Skin of body (tissue), 1 donor: ENCODE measurements at regions not wholly inside any gene's neighbourhood (a gene's known extent, or its start where the extent isn't known, plus 50 kb on each side); places are given as distances from the start of the nearest gene placed in this dataset.

Experiments
- DNase-seq: peaks from one replicate; lab custom pipeline; 2025; lab: John Stamatoyannopoulos, UW

DNA sequence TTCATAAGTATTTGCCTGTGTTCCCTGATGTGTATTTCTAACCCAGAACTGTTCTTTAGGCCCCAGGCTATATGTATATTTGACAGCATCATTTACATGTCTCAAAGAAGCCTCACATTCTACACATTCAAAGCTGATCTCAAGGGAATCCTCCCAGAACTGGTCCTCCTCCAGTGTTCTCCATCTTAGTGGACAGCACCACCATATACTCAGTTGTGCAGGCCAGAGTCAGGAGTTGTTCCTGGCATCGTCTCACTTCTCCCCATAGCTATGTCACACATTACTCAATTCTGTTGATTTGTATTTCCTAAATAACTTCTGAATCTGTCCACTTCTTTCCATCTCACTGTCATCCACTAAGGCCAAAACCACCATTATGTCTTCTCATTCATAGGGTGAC is 82.8 kb upstream of the TRPC3 start:
- no peak for DNase-seq

DNA sequence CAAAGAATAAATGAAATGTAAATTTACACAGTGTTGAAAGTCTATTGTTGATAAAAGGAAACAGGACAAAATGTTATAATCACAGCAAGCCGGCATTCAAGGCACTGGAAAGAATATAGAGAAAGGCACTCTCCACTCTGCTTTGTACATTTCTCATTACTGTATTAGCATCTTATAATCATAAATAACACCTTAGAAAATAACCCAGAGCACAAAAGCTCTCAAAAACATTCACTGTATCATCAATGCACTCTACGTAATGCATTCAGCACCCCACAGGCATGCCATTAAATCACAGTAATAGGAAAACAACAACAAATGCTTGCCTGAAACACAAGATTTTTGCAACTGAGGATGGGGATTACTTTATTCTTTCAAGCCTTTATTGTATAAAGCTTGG is 75.3 kb upstream of the TRPC3 start:
- no peak for DNase-seq

DNA sequence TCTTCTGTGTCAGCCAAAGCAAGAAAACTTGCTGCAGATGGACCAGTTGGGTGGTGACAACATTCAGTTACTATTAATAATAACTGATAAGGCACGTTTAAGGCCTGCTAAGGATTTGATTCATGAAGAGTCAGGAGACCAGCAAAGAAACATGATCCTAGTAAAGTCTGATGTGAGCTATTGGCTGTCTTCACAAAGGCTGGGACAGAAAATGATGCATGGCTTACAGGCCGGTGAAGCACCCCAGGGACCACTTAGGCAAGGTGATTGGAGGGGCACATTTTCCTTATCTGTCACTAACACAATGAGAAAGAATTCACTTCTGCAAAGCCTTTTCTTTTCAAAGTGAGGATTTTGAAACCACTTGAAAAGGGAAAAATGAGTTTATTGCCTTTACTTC is 65.4 kb upstream of the TRPC3 start:
- DNase-seq: peak; percentile 6

DNA sequence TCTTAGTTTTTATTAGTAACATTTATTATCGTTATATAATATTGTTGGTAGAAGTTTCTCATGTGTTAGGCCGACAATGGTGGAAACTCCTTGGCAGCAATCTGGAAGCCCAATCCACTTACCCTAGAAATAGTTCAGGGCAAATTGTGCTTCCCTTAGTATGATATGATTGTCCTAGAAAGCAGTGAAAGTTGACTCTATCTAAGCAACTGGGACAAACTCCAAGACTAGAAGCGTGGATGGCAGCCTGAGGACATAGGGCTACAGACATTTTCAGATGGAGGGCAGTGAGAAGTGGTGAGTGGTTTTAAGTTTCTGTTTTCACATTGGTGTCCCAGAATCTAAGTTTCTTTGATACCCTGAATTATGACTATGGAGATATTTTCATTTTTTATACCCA is 63.3 kb upstream of the TRPC3 start:
- DNase-seq: no peak

DNA sequence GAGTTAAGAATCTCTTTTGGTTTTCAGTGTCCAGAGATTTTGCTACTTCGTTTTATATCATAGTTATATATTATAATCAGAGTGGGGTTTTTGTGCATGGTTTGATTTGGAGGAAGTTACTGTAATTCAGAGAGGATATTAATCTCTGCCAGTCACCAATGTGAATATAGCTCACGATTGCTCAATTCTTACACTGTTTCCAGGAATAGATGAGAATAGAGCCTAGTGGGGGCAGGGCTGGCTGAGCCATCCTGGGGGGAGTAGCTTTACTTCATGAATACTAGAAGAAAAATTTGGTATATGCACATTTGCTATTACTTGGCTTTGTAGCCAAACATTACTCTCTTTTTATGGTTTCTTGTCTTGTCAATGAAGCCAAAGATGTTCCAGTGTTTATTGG is 60.9 kb upstream of the TRPC3 start:
- DNase-seq: no peak

DNA sequence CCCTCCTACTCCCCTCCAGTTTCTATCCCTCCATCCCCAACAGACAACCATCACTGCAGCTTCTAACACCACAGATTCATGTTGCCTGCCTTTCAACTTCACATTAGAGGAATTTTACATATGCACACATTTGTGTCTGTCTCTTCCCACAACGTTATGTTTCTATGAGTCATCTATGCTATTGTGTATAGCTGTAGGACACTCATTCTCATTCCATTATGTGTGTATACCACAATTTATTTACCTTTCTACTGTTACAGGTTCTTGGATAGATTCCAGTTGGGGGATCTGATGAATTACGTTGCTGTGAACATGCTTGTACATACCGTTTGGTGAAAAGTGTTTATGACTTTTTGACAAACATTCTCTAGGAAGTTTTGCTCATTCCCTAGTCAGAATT is 58.8 kb upstream of the TRPC3 start:
- DNase-seq: no peak

DNA sequence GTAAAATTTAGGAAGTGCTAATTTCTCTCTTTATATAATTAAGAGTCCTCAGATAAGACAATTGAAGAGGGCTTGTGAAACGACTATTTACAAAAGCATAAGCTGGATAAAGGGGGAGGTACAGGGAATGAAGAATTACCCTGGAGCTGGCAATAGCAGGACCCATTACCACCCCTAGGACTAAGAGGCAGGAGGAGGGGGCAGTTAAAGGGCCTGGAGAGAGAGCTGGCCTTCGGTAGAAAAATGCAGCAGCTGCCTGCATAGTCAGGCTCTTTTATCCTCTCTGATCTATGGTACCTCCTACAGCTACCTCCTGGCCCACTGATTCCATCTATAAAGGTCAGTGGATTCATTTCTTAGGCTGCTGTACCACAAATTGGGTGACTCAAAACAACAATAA is 57.7 kb upstream of the TRPC3 start:
- no peak for DNase-seq

DNA sequence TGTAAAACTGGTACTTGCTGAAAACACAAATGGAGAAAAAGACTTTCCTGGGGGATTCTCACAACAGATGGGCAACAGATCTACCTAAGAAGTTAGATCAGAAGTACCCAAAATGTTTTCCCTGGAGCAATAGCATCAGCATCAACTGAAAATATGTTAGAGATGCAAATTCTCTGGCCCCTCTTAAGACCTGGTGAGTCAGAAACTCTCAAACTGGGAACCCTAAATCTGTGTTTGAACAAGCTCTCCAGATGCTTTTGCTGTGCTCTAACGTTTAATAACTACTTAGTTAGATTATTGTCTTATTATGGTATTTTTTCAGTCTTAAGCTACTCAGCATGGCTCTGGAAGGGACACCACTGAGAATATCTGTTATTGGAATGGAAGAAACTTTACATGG is 55.2 kb upstream of the TRPC3 start:
- no peak for DNase-seq

DNA sequence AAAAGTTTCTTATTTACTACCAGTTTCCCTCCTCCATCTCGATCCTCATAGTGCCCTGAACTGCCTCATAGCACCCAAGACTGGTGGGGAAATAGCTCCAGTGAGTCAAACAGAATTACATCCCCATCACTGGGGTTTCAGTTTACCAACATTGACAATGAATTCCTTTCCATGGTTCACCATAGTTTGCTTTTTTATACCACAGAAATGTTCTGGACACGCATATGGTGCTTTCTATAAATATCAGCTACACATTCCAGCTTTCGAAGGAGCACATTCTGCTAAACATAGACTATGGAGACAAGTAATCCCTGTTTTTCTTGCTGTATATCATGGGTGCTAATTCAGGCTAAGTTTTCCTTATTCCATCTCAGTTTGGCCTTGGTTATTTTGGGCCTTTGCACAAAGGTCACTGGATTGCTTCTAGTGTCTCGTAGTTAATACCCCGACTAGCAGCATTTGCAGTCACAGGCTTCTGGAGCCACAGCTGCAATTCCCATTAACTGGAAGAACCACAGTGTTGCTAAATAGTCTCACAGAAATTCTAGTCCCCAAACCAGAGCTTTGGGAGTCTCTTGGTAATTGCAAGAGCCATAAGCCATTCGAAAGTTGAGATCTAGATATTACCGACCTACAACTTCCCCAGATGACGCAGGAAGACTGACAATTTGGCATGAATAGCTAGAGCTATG is 53.4 kb upstream of the TRPC3 start:
- DNase-seq: no peak

DNA sequence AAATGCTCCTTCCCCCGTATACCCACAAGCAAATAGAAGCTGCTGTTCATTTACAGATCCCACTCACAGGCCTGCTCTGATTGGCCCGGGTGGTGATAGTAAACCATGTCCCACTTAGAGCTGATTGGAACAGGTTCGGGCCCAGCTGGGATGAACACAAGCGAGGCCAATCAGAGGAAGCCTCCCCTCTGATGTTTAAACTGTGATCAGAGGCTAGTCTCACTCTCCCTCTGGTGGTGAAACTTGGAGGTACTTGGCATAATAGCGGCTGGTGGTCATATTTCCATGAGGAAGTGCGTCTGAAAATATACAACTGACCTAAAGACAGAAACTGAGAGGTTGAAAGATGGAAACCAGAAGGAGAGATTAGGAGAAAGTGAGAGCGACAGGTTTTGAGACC is 51.5 kb upstream of the TRPC3 start:
- DNase-seq: no peak
